ENCODE measurements at regions not wholly inside any gene's neighbourhood (a gene's known extent, or its start where the extent isn't known, plus 50 kb on each side); places are given as distances from the start of the nearest gene placed in this dataset.

DNA sequence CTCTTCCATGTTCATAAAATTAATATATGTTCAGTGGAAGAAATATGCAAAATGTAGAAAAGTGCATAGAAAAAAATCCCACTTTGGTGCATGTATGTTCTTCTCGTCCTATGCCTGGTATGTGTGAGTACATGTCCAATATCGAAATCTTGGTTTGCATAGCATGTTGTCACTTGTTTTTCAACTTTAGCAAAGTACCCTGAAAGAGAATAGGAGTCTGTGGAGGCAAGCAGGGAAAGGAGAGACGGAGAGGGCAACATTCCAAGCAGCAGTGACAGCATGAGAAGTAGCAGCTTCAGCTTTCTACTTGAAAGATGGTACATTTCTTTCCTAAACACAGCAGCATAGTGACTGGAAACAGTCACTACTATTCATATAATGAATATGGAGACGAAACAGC, 56.8 kb upstream of the CACNA2D3 start:
- no peak for DNase-seq (ENCODE audit: low spot score)
- no peak for ATAC-seq (ENCODE audit: low read depth)
- no peaks in the 10 kb centered on the region for H3K27me3 ChIP-seq (ENCODE audit: insufficient read depth, poor library complexity, severe bottlenecking)
- TF ChIP-seq CTCF (IDR thresholded peaks at IDR 0.05; ENCODE audit: poor library complexity, severe bottlenecking), result no peak
- no peaks in the 10 kb centered on the region for H3K36me3 ChIP-seq (ENCODE audit: low read depth)
- no peaks in the 10 kb centered on the region for H3K4me1 ChIP-seq (ENCODE audit: insufficient read depth, poor library complexity, severe bottlenecking)
- no peaks in the 10 kb centered on the region for H3K9me3 ChIP-seq (ENCODE audit: severe bottlenecking)
- H3K4me3 ChIP-seq (ENCODE audit: severe bottlenecking), result no peak overlapping the region
- H3K27ac ChIP-seq (ENCODE audit: poor library complexity, severe bottlenecking), result no peak overlapping the region

- Histone ChIP-seq H3K4me3 (ENCODE audit: severe bottlenecking) (no peak overlapping the region), H3K36me3 (ENCODE audit: low read depth) (no peaks in the 10 kb centered on the region), H3K27ac (ENCODE audit: poor library complexity, severe bottlenecking) (no peak overlapping the region), H3K4me1 (ENCODE audit: insufficient read depth, poor library complexity, severe bottlenecking) (no peaks in the 10 kb centered on the region), H3K9me3 (ENCODE audit: severe bottlenecking) (no peaks in the 10 kb centered on the region), H3K27me3 (ENCODE audit: insufficient read depth, poor library complexity, severe bottlenecking) (no peaks in the 10 kb centered on the region)
- DNase-seq (ENCODE audit: low spot score) (no peak), ATAC-seq (ENCODE audit: low read depth) (no peak)
- TF ChIP-seq CTCF (IDR thresholded peaks at IDR 0.05; ENCODE audit: poor library complexity, severe bottlenecking), result no peak
Measured at GRCh38 chr3:54065140-54065539, 57.2 kb upstream of the CACNA2D3 start.

GRCh38 chr3:54064486-54064885, 57.9 kb upstream of the CACNA2D3 start:
- H3K9me3 ChIP-seq (ENCODE audit: severe bottlenecking), result no peaks in the 10 kb centered on the region
- H3K27ac ChIP-seq (ENCODE audit: poor library complexity, severe bottlenecking), result no peak overlapping the region
- no peaks in the 10 kb centered on the region for H3K27me3 ChIP-seq (ENCODE audit: insufficient read depth, poor library complexity, severe bottlenecking)
- no peak overlapping the region for H3K4me3 ChIP-seq (ENCODE audit: severe bottlenecking)
- no peak for DNase-seq (ENCODE audit: low spot score)
- no peak for ATAC-seq (ENCODE audit: low read depth)
- H3K36me3 ChIP-seq (ENCODE audit: low read depth), result no peaks in the 10 kb centered on the region
- no peak for TF ChIP-seq CTCF (IDR thresholded peaks at IDR 0.05; ENCODE audit: poor library complexity, severe bottlenecking)
- H3K4me1 ChIP-seq (ENCODE audit: insufficient read depth, poor library complexity, severe bottlenecking), result no peaks in the 10 kb centered on the region

- no peak for TF ChIP-seq CTCF (IDR thresholded peaks at IDR 0.05; ENCODE audit: poor library complexity, severe bottlenecking)
Measured at GRCh38 chr3:54062546-54062945, 59.8 kb upstream of the CACNA2D3 start.

DNA sequence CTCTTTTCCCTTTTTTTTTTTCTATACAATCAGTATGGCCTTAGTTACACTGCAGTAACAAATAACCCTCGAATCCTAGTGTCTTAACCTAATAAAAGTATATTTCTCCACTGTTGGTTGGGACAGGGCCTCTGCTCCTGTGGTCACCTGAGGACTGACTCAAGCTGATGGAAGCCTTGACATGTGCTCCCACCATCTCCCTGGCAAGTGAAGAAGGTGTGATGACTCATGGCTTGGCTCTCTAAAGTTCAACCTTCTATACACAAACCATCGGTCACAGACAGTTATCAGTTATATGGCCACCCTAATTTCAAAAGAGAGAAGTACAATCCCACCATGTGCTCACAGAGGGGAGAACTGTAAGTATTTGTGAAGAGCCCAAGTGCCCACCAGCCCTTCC, 65.8 kb upstream of the CACNA2D3 start:
- DNase-seq (ENCODE audit: low spot score) (no peak), ATAC-seq (ENCODE audit: low read depth) (peak; percentile 49; the same call in 1 of the 3 replicates)

More at GRCh38 chr3:54062546-54062945, 59.8 kb upstream of the CACNA2D3 start:
- Histone ChIP-seq H3K27ac (ENCODE audit: poor library complexity, severe bottlenecking) (no peak overlapping the region), H3K9me3 (ENCODE audit: severe bottlenecking) (no peaks in the 10 kb centered on the region), H3K4me1 (ENCODE audit: insufficient read depth, poor library complexity, severe bottlenecking) (peaks cover 3% of the 10 kb centered on the region), H3K27me3 (ENCODE audit: insufficient read depth, poor library complexity, severe bottlenecking) (no peaks in the 10 kb centered on the region), H3K4me3 (ENCODE audit: severe bottlenecking) (no peak overlapping the region), H3K36me3 (ENCODE audit: low read depth) (no peaks in the 10 kb centered on the region)
- ATAC-seq (ENCODE audit: low read depth), result no peak
- DNase-seq (ENCODE audit: low spot score), result no peak

More for the DNA sequence above, 65.8 kb upstream of the CACNA2D3 start:
- TF ChIP-seq CTCF (IDR thresholded peaks at IDR 0.05; ENCODE audit: poor library complexity, severe bottlenecking), result no peak
- Histone ChIP-seq H3K36me3 (ENCODE audit: low read depth) (no peaks in the 10 kb centered on the region), H3K27me3 (ENCODE audit: insufficient read depth, poor library complexity, severe bottlenecking) (peaks cover 2% of the 10 kb centered on the region), H3K4me3 (ENCODE audit: severe bottlenecking) (no peak overlapping the region), H3K4me1 (ENCODE audit: insufficient read depth, poor library complexity, severe bottlenecking) (peaks cover 3% of the 10 kb centered on the region), H3K9me3 (ENCODE audit: severe bottlenecking) (no peaks in the 10 kb centered on the region), H3K27ac (ENCODE audit: poor library complexity, severe bottlenecking) (no peak overlapping the region)
